PFSK-1 (cell line): ENCODE measurements at regions not wholly inside any gene's neighbourhood (a gene's known extent, or its start where the extent isn't known, plus 50 kb on each side); places are given as distances from the start of the nearest gene placed in this dataset.

Experiments
- FOXP2 ChIP-seq: optimal IDR thresholded peaks from 2 replicates; pipeline ENCODE3; 2011; ENCODE audit warnings: borderline replicate concordance, control low read depth, inconsistent platforms; ENCODE audit not compliant: insufficient read depth; ENCODE audit errors: extremely low read length, extremely low read depth
- POLR2AphosphoS5 ChIP-seq: IDR thresholded peaks from 2 replicates; pipeline ENCODE4 v1.6.1; 2012; ENCODE audit warnings: low read depth, mild to moderate bottlenecking, control low read depth, low read length, moderate library complexity
- SIN3A ChIP-seq: IDR thresholded peaks from 2 replicates; pipeline ENCODE4 v1.6.1; 2012; ENCODE audit warnings: mild to moderate bottlenecking, low read length, moderate library complexity, borderline replicate concordance; ENCODE audit not compliant: insufficient read depth
- TAF1 ChIP-seq: IDR thresholded peaks from 2 replicates; pipeline ENCODE4 v1.6.1; 2012; ENCODE audit warnings: low read length, control low read depth, borderline replicate concordance; ENCODE audit not compliant: insufficient read depth
- TF ChIP-seq, protein P1 (sequence below), 2 experiments: IDR thresholded peaks; 2 replicates each; pipeline versions ENCODE4 v1.6.1 to v1.8.0; 2011 to 2012; ENCODE audit warnings: low read depth in 2 of 2, low read length in 2 of 2, control low read depth in 1 of 2, inconsistent platforms in 1 of 2, mild to moderate bottlenecking in 1 of 2, moderate library complexity in 1 of 2; ENCODE audit not compliant: insufficient read depth in 1 of 2

DNA sequence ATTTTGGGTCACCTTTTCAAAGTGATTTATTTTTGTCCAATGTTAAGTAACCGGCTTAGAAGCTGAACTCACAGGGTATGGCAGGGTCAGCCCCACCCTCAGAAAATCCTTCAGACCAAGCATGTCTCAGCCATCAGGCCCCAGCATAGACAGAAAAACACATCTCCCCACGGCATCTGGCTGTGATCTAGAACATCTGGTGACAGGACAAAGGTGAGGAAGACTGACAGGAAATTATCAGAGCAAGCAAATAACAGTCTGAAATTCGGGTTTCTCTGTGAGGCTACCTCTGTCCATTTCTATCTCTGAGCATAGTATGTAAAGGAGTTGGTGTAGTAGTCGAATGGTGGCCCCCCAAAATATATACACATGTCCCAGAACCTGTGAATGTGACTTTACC, 177.0 kb upstream of the C1GALT1 start:
- TF ChIP-seq SIN3A (no peak), TAF1 (no peak), FOXP2 (no peak), POLR2AphosphoS5 (no peak)
- TF ChIP-seq, protein P1, sequence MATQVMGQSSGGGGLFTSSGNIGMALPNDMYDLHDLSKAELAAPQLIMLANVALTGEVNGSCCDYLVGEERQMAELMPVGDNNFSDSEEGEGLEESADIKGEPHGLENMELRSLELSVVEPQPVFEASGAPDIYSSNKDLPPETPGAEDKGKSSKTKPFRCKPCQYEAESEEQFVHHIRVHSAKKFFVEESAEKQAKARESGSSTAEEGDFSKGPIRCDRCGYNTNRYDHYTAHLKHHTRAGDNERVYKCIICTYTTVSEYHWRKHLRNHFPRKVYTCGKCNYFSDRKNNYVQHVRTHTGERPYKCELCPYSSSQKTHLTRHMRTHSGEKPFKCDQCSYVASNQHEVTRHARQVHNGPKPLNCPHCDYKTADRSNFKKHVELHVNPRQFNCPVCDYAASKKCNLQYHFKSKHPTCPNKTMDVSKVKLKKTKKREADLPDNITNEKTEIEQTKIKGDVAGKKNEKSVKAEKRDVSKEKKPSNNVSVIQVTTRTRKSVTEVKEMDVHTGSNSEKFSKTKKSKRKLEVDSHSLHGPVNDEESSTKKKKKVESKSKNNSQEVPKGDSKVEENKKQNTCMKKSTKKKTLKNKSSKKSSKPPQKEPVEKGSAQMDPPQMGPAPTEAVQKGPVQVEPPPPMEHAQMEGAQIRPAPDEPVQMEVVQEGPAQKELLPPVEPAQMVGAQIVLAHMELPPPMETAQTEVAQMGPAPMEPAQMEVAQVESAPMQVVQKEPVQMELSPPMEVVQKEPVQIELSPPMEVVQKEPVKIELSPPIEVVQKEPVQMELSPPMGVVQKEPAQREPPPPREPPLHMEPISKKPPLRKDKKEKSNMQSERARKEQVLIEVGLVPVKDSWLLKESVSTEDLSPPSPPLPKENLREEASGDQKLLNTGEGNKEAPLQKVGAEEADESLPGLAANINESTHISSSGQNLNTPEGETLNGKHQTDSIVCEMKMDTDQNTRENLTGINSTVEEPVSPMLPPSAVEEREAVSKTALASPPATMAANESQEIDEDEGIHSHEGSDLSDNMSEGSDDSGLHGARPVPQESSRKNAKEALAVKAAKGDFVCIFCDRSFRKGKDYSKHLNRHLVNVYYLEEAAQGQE (IDR thresholded peaks at IDR 0.05; ENCODE audit: insufficient read depth in 1 of 2, low read depth in 2 of 2, low read length in 2 of 2) = no peak

DNA sequence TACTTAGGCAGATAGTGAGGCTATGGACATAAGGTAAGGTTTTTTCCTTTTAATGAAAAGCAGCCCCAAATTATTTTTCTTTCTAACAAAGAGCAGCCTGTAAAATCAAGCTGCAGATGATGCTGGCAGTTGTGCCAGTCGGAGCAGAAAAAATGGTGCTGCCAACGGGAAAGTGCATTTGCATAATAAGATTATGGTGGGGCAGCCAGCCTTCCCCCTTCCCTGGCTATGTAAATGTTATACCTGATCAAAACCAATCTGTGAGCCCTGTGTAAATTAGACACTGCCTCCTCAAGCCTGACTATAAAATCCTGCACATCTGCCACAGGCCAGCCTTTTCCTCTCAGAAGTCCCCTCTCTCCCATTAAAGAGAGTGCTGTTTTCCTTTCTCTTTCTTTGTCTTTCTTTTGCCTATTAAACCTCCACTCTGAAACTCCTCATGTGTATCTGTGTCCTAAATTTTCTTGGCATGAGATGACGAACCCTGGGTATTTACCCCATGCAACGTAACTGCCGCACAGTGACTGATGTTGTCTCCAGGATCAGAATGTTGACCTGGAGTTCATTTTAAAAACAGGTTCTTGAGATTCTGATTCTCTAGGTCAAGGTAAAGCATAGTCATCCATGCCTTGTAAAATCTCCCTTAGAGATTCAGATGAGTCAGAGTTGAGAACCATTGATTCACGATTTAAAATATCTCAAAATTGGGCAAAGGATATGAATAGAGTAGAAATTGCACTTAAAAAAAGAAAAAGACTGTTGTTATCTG, 167.3 kb upstream of the C1GALT1 start:
- no peak for TF ChIP-seq POLR2AphosphoS5
- TF ChIP-seq TAF1 = no peak
- TF ChIP-seq SIN3A = no peak
- no peak for TF ChIP-seq FOXP2
- TF ChIP-seq, protein P1 (IDR thresholded peaks at IDR 0.05; ENCODE audit: insufficient read depth in 1 of 2, low read depth in 2 of 2, low read length in 2 of 2) = no peak

DNA sequence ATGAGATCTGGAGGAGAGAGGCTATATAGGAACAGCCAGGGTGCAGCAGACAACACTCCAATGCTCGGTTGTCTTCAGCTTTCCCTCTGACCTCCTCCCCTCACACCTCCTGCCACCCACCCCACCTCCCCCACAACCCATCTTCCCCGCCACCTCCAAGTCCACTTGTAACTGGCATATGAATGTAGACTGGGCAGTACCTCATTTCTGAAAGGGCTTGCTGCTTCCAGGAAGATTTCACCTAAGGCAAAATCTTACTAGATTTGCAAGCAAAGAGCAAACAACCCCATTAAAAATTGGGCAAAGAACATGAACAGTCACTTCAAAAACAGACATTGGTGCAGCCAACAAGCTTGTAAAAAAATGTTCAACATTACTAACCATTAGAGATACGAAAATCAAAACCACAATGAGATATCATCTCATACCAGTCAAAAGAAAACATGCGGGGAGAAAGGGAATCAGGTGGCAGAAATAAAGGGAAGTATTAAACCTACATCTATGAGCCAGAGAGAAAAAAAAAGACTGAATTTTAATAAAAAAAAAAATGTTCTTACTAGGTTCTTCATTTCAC, 164.6 kb upstream of the C1GALT1 start:
- TF ChIP-seq TAF1 (no peak), POLR2AphosphoS5 (no peak)

DNA sequence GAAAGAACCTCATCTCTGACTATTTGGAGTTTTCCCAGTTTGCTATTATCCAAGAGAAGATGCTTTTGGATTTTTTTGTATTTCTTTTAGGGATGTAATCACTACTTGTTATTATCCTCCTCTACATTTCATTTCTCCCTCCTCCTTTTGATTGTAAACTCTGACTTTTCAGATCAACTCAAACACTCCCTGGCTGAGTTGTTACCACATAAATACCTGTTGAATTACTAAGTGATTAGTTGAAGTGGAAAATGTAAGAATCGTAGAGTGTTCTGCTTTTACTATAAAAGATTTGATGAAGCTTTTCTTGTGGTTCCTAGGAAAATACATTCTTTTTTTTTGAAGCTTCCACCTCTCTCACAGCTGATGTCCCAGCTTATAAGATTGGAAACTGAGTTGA, 164.1 kb upstream of the C1GALT1 start:
- TF ChIP-seq POLR2AphosphoS5 (no peak), SIN3A (no peak), TAF1 (no peak), FOXP2 (no peak)
- TF ChIP-seq, protein P1 (IDR thresholded peaks at IDR 0.05; ENCODE audit: insufficient read depth in 1 of 2, low read depth in 2 of 2, low read length in 2 of 2) = no peak

DNA sequence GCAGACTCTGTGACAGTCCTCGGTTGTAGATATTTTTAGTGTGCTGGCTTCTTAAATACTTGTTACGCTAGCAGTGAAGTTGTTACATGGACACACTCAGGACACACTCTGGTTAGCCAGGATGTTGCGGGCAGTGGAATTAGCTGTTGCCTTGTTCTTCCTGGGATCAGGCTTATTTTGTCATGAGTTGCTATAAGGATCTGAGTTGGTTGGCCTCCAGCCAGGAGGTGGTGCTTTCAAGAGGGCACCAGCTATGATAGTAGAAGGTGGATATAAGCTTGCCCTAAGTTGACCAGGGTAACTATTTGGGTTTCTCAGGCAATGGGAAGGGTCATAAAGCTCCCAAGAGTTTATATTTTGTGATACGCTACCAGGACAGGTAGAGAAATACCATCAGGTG, 150.1 kb upstream of the C1GALT1 start:
- no peak for TF ChIP-seq TAF1
- no peak for TF ChIP-seq SIN3A
- TF ChIP-seq, protein P1 (IDR thresholded peaks at IDR 0.05; ENCODE audit: insufficient read depth in 1 of 2, low read depth in 2 of 2, low read length in 2 of 2) = no peak
